IPS-18c (cell line): ENCODE measurements at regions not wholly inside any gene's neighbourhood (a gene's known extent, or its start where the extent isn't known, plus 50 kb on each side); places are given as distances from the start of the nearest gene placed in this dataset.

Experiments
- H3K4me3 ChIP-seq: 2 replicates; pipeline ENCODE4 v1.7.0; 2013; ENCODE audit warnings: low read depth, mild to moderate bottlenecking, low read length, moderate library complexity; ENCODE audit not compliant: insufficient read depth
- H3K9me3 ChIP-seq: one replicate; pipeline ENCODE4 v1.6.1; 2013; ENCODE audit warnings: mild to moderate bottlenecking, low read length, moderate library complexity; ENCODE audit not compliant: control insufficient read depth, insufficient read depth

GRCh38 chr14:53896726-53897125 lies 59.9 kb downstream of the BMP4 start:
- no peak overlapping the region for H3K4me3 ChIP-seq
- H3K9me3 ChIP-seq, result no peaks in the 10 kb centered on the region

- H3K4me3 ChIP-seq, result no peak overlapping the region
- H3K9me3 ChIP-seq, result no peaks in the 10 kb centered on the region
Measured at GRCh38 chr14:53894456-53894855, 62.2 kb downstream of the BMP4 start.

GRCh38 chr14:53893374-53893773 lies 63.3 kb downstream of the BMP4 start:
- Histone ChIP-seq H3K9me3 (no peaks in the 10 kb centered on the region), H3K4me3 (no peak overlapping the region)

- Histone ChIP-seq H3K4me3 (no peak overlapping the region), H3K9me3 (no peaks in the 10 kb centered on the region)
Measured at GRCh38 chr14:53890611-53891101, 66.0 kb downstream of the BMP4 start.

GRCh38 chr14:53888535-53889386 lies 67.9 kb downstream of the BMP4 start:
- Histone ChIP-seq H3K9me3 (no peaks in the 10 kb centered on the region), H3K4me3 (no peak overlapping the region)

- no peak overlapping the region for H3K4me3 ChIP-seq
- no peaks in the 10 kb centered on the region for H3K9me3 ChIP-seq
Measured at GRCh38 chr14:53885136-53885640, 71.4 kb downstream of the BMP4 start.

- H3K4me3 ChIP-seq, result no peak overlapping the region
- H3K9me3 ChIP-seq, result no peaks in the 10 kb centered on the region
Measured at GRCh38 chr14:53884601-53885000, 72.0 kb downstream of the BMP4 start.

GRCh38 chr14:53883739-53884138 lies 72.9 kb downstream of the BMP4 start:
- Histone ChIP-seq H3K9me3 (no peaks in the 10 kb centered on the region), H3K4me3 (no peak overlapping the region)

GRCh38 chr14:53882684-53883083 lies 73.9 kb downstream of the BMP4 start:
- Histone ChIP-seq H3K4me3 (no peak overlapping the region), H3K9me3 (no peaks in the 10 kb centered on the region)

GRCh38 chr14:53881921-53882320 lies 74.7 kb downstream of the BMP4 start:
- H3K4me3 ChIP-seq, result no peak overlapping the region
- no peaks in the 10 kb centered on the region for H3K9me3 ChIP-seq

- Histone ChIP-seq H3K4me3 (no peak overlapping the region), H3K9me3 (no peaks in the 10 kb centered on the region)
Measured at GRCh38 chr14:53881161-53881871, 75.3 kb downstream of the BMP4 start.

- H3K9me3 ChIP-seq, result no peaks in the 10 kb centered on the region
- no peak overlapping the region for H3K4me3 ChIP-seq
Measured at GRCh38 chr14:53880761-53881160, 75.9 kb downstream of the BMP4 start.

- Histone ChIP-seq H3K9me3 (no peaks in the 10 kb centered on the region), H3K4me3 (no peak overlapping the region)
Measured at GRCh38 chr14:53879747-53880146, 76.9 kb downstream of the BMP4 start.

- Histone ChIP-seq H3K4me3 (no peak overlapping the region), H3K9me3 (no peaks in the 10 kb centered on the region)
Measured at GRCh38 chr14:53879022-53879686, 77.5 kb downstream of the BMP4 start.

GRCh38 chr14:53875324-53875897 lies 81.2 kb downstream of the BMP4 start:
- H3K9me3 ChIP-seq, result no peaks in the 10 kb centered on the region
- H3K4me3 ChIP-seq, result no peak overlapping the region

GRCh38 chr14:53874704-53875103 lies 81.9 kb downstream of the BMP4 start:
- H3K4me3 ChIP-seq, result no peak overlapping the region
- H3K9me3 ChIP-seq, result no peaks in the 10 kb centered on the region

GRCh38 chr14:53872681-53873089 lies 83.9 kb downstream of the BMP4 start:
- Histone ChIP-seq H3K9me3 (no peaks in the 10 kb centered on the region), H3K4me3 (no peak overlapping the region)
